Prostate gland (tissue), 2 donors: ENCODE measurements at regions not wholly inside any gene's neighbourhood (a gene's known extent, or its start where the extent isn't known, plus 50 kb on each side); places are given as distances from the start of the nearest gene placed in this dataset.
"Not testable (repeated sequence)": the region's sequence is repeated elsewhere in the genome, so short reads cannot be mapped to it uniquely, and the experiment has no call there.

Source experiments
- DNase-seq: peaks from one replicate; pipeline ENCODE4 v3.0.0-alpha.2; 2019; ENCODE audit warnings: low spot score
- H3K27ac ChIP-seq, 2 donors: fragments of 200-600 bp; sonication (generic); 2 replicates each; pipeline ENCODE4 v1.5.1; 2017 to 2019
- H3K27me3 ChIP-seq: fragments of 200-600 bp; sonication (generic); replicated peaks from 2 replicates; pipeline ENCODE4 v1.5.1; 2019; ENCODE audit not compliant: insufficient read depth
- H3K36me3 ChIP-seq, 2 donors: fragments of 200-600 bp; sonication (generic); 1 replicate in 1 of 2; 2 replicates in 1 of 2; pipeline versions ENCODE4 v1.5.1 to v1.8.1; 2017 to 2019
- H3K4me1 ChIP-seq: fragments of 200-600 bp; sonication (generic); replicated peaks from 2 replicates; pipeline ENCODE4 v1.5.1; 2019
- H3K4me3 ChIP-seq, 2 donors: fragments of 200-600 bp; sonication (generic); 2 replicates each; pipeline ENCODE4 v1.5.1; 2017 to 2019
- H3K9me3 ChIP-seq: fragments of 200-600 bp; sonication (generic); 2 replicates; pipeline ENCODE4 v1.5.1; 2017
- WGBS: methylation state at CpG from one replicate; pipeline ENCODE4 v1.1.5; 2018; 5-methylcytosine and 5-hydroxymethylcytosine counted together
- intact Hi-C: fragments of 100-400 bp; cut with DNase I; formaldehyde crosslinking; loops from one replicate; pipeline ENCODE4 v1.14.2; 2022

- H3K36me3 ChIP-seq, DNase-seq, H3K27me3 ChIP-seq, H3K4me1 ChIP-seq, H3K27ac ChIP-seq, intact Hi-C loops, H3K4me3 ChIP-seq, H3K9me3 ChIP-seq: not testable (repeated sequence)
- 24% methylated on average over 14 of the region's 23 CpGs for WGBS
These were observed 199.2 kb upstream of the IRF2BP2 start for GRCh38 chr1:234808943-234809853.

GRCh38 chr1:234808459-234808858, 198.5 kb upstream of the IRF2BP2 start:
- H3K27ac ChIP-seq, H3K9me3 ChIP-seq, H3K4me1 ChIP-seq, H3K27me3 ChIP-seq, H3K4me3 ChIP-seq, H3K36me3 ChIP-seq, intact Hi-C loops, DNase-seq: not testable (repeated sequence)
- WGBS = 68% methylated on average over 3 of the region's 7 CpGs

GRCh38 chr1:234807705-234808104, 197.7 kb upstream of the IRF2BP2 start:
- H3K4me3 ChIP-seq, H3K27ac ChIP-seq, DNase-seq, H3K9me3 ChIP-seq, H3K4me1 ChIP-seq, H3K36me3 ChIP-seq, intact Hi-C loops, H3K27me3 ChIP-seq: not testable (repeated sequence)
- WGBS = 78% methylated on average over 5 of the region's 8 CpGs

GRCh38 chr1:234802586-234802985, 192.6 kb upstream of the IRF2BP2 start:
- intact Hi-C loops, H3K9me3 ChIP-seq, DNase-seq, H3K36me3 ChIP-seq, H3K4me3 ChIP-seq, H3K27me3 ChIP-seq, H3K27ac ChIP-seq, H3K4me1 ChIP-seq: not testable (repeated sequence)
- 92% methylated on average over 7 of the region's 7 CpGs for WGBS

GRCh38 chr1:234801636-234802035, 191.7 kb upstream of the IRF2BP2 start:
- H3K27me3 ChIP-seq, DNase-seq, H3K9me3 ChIP-seq, intact Hi-C loops, H3K36me3 ChIP-seq, H3K4me3 ChIP-seq, H3K27ac ChIP-seq, H3K4me1 ChIP-seq: not testable (repeated sequence)
- WGBS = 88% methylated on average over 4 of the region's 4 CpGs

- H3K4me3 ChIP-seq, H3K9me3 ChIP-seq, intact Hi-C loops, H3K36me3 ChIP-seq, H3K27me3 ChIP-seq, H3K4me1 ChIP-seq, H3K27ac ChIP-seq, DNase-seq: not testable (repeated sequence)
- WGBS = no CpG with 5 or more reads among the region's 2 CpGs
These were observed 191.2 kb upstream of the IRF2BP2 start for GRCh38 chr1:234801147-234801546.

GRCh38 chr1:234800563-234800962, 190.6 kb upstream of the IRF2BP2 start:
- WGBS = 100% methylated on average over 4 of the region's 5 CpGs
- intact Hi-C loops, DNase-seq: not testable (repeated sequence)

GRCh38 chr1:234799021-234799689, 189.2 kb upstream of the IRF2BP2 start:
- H3K27me3 ChIP-seq, H3K9me3 ChIP-seq, H3K4me3 ChIP-seq, H3K4me1 ChIP-seq, intact Hi-C loops, DNase-seq, H3K36me3 ChIP-seq, H3K27ac ChIP-seq: not testable (repeated sequence)
- WGBS = 80% methylated on average over 1 of the region's 1 CpG

More at GRCh38 chr1:234800563-234800962, 190.6 kb upstream of the IRF2BP2 start:
- H3K4me1 ChIP-seq, H3K27me3 ChIP-seq, H3K27ac ChIP-seq, H3K4me3 ChIP-seq, H3K36me3 ChIP-seq, H3K9me3 ChIP-seq: not testable (repeated sequence)

GRCh38 chr1:234797216-234797615, 187.2 kb upstream of the IRF2BP2 start:
- WGBS = no CpG with 5 or more reads among the region's 2 CpGs

GRCh38 chr1:234796438-234796792, 186.4 kb upstream of the IRF2BP2 start:
- DNase-seq, H3K9me3 ChIP-seq, intact Hi-C loops, H3K4me3 ChIP-seq, H3K36me3 ChIP-seq, H3K27ac ChIP-seq, H3K27me3 ChIP-seq, H3K4me1 ChIP-seq: not testable (repeated sequence)
- 100% methylated on average over 2 of the region's 2 CpGs for WGBS

More at GRCh38 chr1:234797216-234797615, 187.2 kb upstream of the IRF2BP2 start:
- H3K4me1 ChIP-seq, DNase-seq, H3K36me3 ChIP-seq, intact Hi-C loops, H3K27me3 ChIP-seq, H3K4me3 ChIP-seq, H3K27ac ChIP-seq, H3K9me3 ChIP-seq: not testable (repeated sequence)

- DNase-seq, H3K4me1 ChIP-seq, H3K27ac ChIP-seq, H3K36me3 ChIP-seq, intact Hi-C loops, H3K9me3 ChIP-seq, H3K4me3 ChIP-seq, H3K27me3 ChIP-seq: not testable (repeated sequence)
- 79% methylated on average over 7 of the region's 7 CpGs for WGBS
These were observed 185.9 kb upstream of the IRF2BP2 start for GRCh38 chr1:234795711-234796437.

GRCh38 chr1:234795007-234795406, 185.0 kb upstream of the IRF2BP2 start:
- intact Hi-C loops, H3K9me3 ChIP-seq, H3K27ac ChIP-seq, H3K27me3 ChIP-seq, H3K4me1 ChIP-seq, H3K36me3 ChIP-seq, DNase-seq, H3K4me3 ChIP-seq: not testable (repeated sequence)
- WGBS = 74% methylated on average over 3 of the region's 3 CpGs
